HG03135 (cell line): ENCODE measurements at regions not wholly inside any gene's neighbourhood (a gene's known extent, or its start where the extent isn't known, plus 50 kb on each side); places are given as distances from the start of the nearest gene placed in this dataset.

ENCODE experiments used
- ATAC-seq: cut with Tn5 transposase; IDR thresholded peaks from one replicate; pipeline ENCODE4 v1.9.1; 2021; ENCODE audit warnings: mild to moderate bottlenecking, moderate library complexity; ENCODE audit not compliant: unreplicated experiment

GRCh38 chr7:25279705-25280104 is 51.4 kb upstream of the NPVF start:
- no peak for ATAC-seq

DNA sequence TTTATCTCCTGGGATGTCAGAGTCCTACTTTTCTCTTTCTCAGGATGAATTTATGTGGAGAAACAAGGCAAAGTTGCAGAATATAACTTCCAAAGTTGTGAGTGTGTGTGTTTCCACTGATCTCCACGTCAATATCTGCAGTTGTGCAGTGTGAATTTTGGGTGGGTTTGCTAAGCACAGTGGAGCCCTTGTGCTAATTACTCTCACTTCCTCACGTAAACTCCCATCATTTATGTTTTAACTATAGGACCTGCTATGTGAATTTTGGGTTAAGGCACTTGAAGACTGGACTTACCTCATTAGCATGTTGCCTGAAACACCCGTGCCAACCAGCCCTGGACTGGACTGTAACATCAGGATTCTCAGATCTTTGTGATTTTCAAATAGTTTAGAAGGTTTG is 51.9 kb upstream of the NPVF start:
- no peak for ATAC-seq

- ATAC-seq, result no peak
These were observed 53.9 kb upstream of the NPVF start for GRCh38 chr7:25282194-25282593.

DNA sequence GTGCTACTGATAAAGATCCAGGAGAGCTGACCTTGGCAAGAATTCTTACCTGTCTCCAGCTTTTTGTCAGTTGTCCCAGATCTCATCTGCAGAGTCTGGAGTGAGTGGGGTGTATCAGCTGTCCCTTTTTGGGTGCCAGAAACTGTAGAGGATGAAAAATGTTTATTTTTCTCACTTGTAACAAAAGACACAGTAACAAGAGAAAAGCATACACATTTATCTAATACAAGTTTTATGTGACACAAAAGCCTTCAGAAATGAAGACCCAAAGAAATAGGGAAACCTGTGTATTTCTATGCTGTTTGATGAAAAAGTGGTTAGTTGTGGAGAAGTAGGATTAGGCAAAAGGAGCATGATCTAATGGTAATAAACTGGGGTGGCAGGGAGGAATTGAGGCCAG is 58.5 kb upstream of the NPVF start:
- ATAC-seq, result no peak

DNA sequence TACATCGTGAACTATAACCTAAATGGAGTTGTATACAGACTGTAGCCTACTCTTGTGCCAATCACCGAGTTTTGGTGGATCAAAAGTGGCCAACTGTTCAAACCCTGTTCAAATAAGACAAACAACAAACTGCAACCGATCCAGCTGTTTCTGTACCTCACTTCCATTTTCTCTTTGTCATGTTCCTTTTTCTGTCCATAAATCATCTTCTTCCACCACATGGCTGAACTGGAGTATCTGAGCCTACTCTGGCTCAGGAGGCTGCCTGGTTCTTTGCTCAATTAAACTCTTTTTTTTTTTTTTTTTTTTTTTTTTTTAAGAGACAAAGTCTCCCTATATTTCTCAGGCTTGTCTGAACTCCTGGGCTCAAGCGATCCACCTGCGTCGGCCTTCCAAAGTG is 59.0 kb upstream of the NPVF start:
- no peak for ATAC-seq

GRCh38 chr7:25288556-25289307 is 60.4 kb upstream of the NPVF start:
- ATAC-seq, result no peak

GRCh38 chr7:25289518-25289917 is 61.2 kb upstream of the NPVF start:
- no peak for ATAC-seq

- ATAC-seq, result no peak
These were observed 66.3 kb upstream of the NPVF start for GRCh38 chr7:25294624-25295023.

- no peak for ATAC-seq
These were observed 67.1 kb upstream of the NPVF start for GRCh38 chr7:25295387-25295786.

DNA sequence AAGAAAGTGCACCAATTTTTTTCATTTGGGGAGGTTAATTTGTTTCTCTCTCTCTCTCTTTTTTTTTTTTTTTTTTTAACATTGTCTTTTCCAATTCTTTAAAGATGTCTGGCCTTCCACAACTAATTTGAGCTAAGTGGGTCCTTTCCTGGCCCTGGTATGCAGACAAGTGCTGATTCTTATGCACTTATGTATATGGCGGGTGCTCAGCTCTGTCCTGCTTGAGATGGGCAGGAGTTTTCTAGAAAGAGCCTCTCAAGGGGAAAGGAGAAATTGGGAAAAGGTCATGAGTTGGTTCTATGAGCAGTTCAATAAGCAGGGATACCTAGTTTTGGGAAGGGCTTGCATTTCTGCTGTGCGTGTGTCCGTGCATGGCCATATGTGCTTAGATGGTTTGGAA is 67.8 kb upstream of the NPVF start:
- no peak for ATAC-seq

DNA sequence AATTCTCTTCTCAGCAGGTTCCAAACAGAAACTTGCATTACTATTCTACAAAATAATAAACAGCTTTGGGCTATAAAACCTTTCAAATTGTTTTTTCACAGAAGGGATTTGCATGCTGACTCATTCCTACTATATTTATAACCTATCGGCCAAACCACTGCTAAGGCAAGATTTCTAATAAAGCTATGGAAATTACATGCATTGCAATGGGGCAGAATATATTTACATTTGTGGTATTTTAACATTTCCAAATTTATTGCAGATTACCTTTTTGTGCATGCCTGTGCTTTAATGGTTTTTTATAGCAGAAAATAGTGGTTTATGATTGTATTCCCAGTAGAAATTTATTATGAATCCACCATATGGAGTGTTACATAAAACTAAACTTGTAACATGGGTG is 69.0 kb upstream of the NPVF start:
- ATAC-seq, result no peak

DNA sequence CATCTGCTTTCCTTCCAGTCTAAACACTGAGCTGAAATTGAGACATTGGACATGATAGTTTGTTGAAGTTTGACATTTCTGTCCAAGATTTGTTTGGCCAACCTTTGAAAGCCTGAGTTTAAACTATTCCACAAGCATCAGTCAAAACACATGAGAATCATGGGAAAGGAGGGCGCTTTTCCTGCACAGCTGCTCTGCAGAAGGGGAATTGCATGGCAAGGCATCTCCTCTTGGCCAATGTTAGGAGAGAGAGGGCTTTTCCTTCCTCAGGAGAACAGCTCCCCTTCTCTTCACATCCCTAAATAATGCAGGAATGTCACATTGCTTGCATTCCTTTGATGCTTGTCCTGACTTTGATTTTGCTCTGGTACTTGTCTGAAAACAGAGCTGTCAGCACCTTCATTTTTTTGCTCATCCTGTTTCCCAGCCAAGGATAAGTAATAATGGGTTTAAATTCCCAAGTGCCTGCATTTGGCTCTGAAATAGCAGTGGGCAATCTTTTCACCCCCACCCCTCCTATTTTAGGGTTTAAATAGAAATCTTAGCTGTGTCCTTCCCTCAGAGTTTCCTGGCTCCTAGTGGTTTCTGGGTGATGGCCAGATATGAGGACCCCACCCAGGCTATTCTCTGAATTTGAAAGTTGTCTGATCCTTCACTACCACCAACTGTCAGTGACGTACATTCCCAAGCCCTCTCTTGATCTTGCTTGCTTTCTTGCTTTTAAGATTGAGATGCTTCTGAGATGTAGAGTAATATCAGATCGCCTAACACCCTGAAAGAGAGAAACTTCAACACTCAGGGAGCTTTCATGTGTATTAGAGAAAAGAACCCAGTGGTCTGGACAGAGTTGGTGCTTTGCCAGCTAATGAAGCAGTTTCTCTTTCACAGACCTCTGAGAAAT is 75.2 kb upstream of the NPVF start:
- ATAC-seq, result no peak

GRCh38 chr7:25304691-25305090 is 76.4 kb upstream of the NPVF start:
- no peak for ATAC-seq

GRCh38 chr7:25305831-25306230 is 77.5 kb upstream of the NPVF start:
- ATAC-seq, result no peak

GRCh38 chr7:25307624-25308023 is 79.3 kb upstream of the NPVF start:
- ATAC-seq, result no peak

- no peak for ATAC-seq
These were observed 80.0 kb upstream of the NPVF start for GRCh38 chr7:25308246-25308645.

- ATAC-seq, result no peak
These were observed 80.8 kb upstream of the NPVF start for GRCh38 chr7:25308906-25309705.

DNA sequence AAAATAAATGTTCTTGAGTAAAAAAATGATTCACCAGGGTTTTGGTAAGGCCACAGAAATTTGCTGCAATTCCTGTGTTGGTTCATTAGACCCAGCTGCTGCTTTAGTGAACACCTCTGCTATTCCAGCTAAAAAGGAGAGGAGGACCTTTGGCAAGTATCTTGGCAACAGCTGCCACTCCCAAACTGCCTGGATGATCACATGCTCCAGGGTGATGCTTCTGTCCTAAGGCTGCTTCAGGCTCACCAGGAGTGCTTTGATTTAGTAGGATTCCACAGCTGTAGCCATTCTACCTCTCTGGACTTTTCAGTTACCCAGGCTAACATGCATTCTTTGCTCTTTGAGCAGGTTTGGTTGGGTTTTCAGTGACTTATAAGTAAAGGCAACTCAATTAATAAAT is 82.6 kb upstream of the NPVF start:
- no peak for ATAC-seq

DNA sequence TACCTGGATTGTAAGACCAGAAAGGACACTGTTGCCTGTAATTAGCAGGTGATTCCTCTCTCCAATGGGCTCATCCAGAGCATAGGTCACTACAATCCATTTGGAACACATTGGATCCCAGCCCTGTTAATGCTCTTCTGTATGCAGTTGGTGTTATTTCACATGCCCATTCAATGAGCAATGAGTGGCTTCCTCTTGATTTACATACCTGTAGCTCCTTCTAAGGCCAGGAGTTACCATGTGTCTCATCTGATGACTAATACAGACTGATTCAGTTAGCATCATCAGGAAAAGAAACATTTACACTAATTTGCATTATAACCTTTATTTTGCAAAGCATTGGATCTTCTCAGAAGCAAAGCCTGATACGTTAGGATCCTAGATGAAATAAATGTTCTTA is 83.1 kb upstream of the NPVF start:
- no peak for ATAC-seq

GRCh38 chr7:25312968-25313367 is 84.7 kb upstream of the NPVF start:
- ATAC-seq, result no peak

GRCh38 chr7:25313526-25313925 is 85.2 kb upstream of the NPVF start:
- ATAC-seq, result no peak
